H1 (cell line): ENCODE measurements at regions not wholly inside any gene's neighbourhood (a gene's known extent, or its start where the extent isn't known, plus 50 kb on each side); places are given as distances from the start of the nearest gene placed in this dataset.

Source experiments
- BRCA1 ChIP-seq: IDR thresholded peaks from 2 replicates; pipeline ENCODE4 v1.6.1; 2012; ENCODE audit warnings: low read depth, low read length, improper control_type of control experiment
- CHD1 ChIP-seq: IDR thresholded peaks from 2 replicates; pipeline ENCODE4 v1.6.1; 2012; ENCODE audit warnings: low read depth, low read length, improper control_type of control experiment
- JUND ChIP-seq: IDR thresholded peaks from 2 replicates; pipeline ENCODE4 v1.6.1; 2011; ENCODE audit warnings: mild to moderate bottlenecking, improper control_type of control experiment, low read length
- PHF8 ChIP-seq: fragments of 200-600 bp; sonication (generic); conservative IDR thresholded peaks from 2 replicates; pipeline ENCODE4 v1.7.1; 2012; ENCODE audit warnings: low read depth, mild to moderate bottlenecking, inconsistent platforms, low read length, moderate library complexity
- POLR2A ChIP-seq, 2 experiments: IDR thresholded peaks; 1 replicate in 1 of 2; 2 replicates in 1 of 2; pipeline ENCODE4 v1.6.1; 2011; ENCODE audit warnings: low read depth in 2 of 2, low read length in 2 of 2, mild to moderate bottlenecking in 2 of 2; ENCODE audit errors: control extremely low read depth in 1 of 2
- POLR2AphosphoS5 ChIP-seq: IDR thresholded peaks from 2 replicates; pipeline ENCODE4 v1.6.1; 2011; ENCODE audit warnings: low read depth, low read length
- RBBP5 ChIP-seq: IDR thresholded peaks from 2 replicates; pipeline ENCODE4 v1.7.1; 2012; ENCODE audit warnings: low read depth, mild to moderate bottlenecking, inconsistent platforms, low read length, moderate library complexity, borderline replicate concordance
- RFX5 ChIP-seq: IDR thresholded peaks from 2 replicates; pipeline ENCODE4 v1.6.1; 2011; ENCODE audit warnings: low read depth, low read length, improper control_type of control experiment, borderline replicate concordance
- SP2 ChIP-seq: IDR thresholded peaks from 2 replicates; pipeline ENCODE4 v1.6.1; 2012; ENCODE audit warnings: mild to moderate bottlenecking, low read length, inconsistent platforms
- TF ChIP-seq, protein P1 (sequence below), 3 experiments: IDR thresholded peaks; 1 replicate in 2 of 3; 2 replicates in 1 of 3; pipeline versions ENCODE4 v1.5.1 to v1.6.1; 2011; ENCODE audit warnings: low read length in 3 of 3, mild to moderate bottlenecking in 3 of 3, inconsistent platforms in 2 of 3, low read depth in 1 of 3, moderate library complexity in 1 of 3; ENCODE audit not compliant: insufficient read depth in 1 of 3; ENCODE audit errors: control extremely low read depth in 1 of 3
- TF ChIP-seq, protein P2 (sequence below): IDR thresholded peaks from 2 replicates; pipeline ENCODE4 v1.6.1; 2012; ENCODE audit warnings: inconsistent platforms

DNA sequence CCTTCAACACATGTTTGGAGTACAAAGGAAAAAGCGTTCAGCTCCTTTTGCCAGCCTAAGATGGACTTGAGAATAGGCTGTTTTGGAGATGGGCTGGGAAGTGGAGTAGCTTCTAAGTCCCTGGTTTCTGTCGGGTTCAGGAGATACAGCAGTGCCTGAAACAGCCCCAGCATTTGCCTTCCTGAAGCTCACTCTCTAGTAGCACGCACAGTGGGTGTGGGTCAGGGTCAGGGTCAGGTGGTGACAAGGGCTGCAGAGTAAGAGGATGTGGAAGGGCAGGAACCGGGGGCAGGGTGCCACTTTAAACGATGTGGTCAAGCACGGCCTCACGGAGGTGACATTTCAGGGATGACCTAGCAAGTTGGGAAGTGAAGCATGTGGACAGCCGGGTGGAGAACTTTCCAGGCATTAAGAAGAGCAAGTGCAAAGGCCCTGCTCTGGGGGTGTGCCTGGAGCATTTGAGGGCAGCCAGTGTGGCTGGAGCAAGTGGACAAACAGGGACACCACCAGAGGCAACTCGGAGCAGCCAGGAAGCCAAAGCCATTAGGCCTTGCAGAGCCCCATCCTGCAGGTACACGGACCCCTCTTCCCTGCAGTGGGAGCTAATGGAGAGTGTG, 382.2 kb upstream of the ZMIZ1 start:
- no peak for TF ChIP-seq BRCA1
- TF ChIP-seq, protein P1, sequence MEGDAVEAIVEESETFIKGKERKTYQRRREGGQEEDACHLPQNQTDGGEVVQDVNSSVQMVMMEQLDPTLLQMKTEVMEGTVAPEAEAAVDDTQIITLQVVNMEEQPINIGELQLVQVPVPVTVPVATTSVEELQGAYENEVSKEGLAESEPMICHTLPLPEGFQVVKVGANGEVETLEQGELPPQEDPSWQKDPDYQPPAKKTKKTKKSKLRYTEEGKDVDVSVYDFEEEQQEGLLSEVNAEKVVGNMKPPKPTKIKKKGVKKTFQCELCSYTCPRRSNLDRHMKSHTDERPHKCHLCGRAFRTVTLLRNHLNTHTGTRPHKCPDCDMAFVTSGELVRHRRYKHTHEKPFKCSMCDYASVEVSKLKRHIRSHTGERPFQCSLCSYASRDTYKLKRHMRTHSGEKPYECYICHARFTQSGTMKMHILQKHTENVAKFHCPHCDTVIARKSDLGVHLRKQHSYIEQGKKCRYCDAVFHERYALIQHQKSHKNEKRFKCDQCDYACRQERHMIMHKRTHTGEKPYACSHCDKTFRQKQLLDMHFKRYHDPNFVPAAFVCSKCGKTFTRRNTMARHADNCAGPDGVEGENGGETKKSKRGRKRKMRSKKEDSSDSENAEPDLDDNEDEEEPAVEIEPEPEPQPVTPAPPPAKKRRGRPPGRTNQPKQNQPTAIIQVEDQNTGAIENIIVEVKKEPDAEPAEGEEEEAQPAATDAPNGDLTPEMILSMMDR (IDR thresholded peaks at IDR 0.05; ENCODE audit: control extremely low read depth in 1 of 3, insufficient read depth in 1 of 3, low read depth in 1 of 3, low read length in 3 of 3) = no peak
- TF ChIP-seq POLR2AphosphoS5 = no peak
- no peak for TF ChIP-seq PHF8
- no peak for TF ChIP-seq CHD1
- TF ChIP-seq POLR2A (IDR thresholded peaks at IDR 0.05; ENCODE audit: control extremely low read depth in 1 of 2, low read depth in 2 of 2, low read length in 2 of 2) = no peak
- no peak for TF ChIP-seq RFX5
- no peak for TF ChIP-seq RBBP5
- no peak for TF ChIP-seq SP2
- no peak for TF ChIP-seq JUND
- TF ChIP-seq, protein P2, sequence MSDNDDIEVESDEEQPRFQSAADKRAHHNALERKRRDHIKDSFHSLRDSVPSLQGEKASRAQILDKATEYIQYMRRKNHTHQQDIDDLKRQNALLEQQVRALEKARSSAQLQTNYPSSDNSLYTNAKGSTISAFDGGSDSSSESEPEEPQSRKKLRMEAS = no peak
